Skeletal muscle tissue (tissue), 3 donors: ENCODE measurements at regions not wholly inside any gene's neighbourhood (a gene's known extent, or its start where the extent isn't known, plus 50 kb on each side); places are given as distances from the start of the nearest gene placed in this dataset.

ENCODE experiments used
- H3K27ac ChIP-seq: one replicate; pipeline ENCODE4 v1.7.0; 2013; ENCODE audit warnings: mild to moderate bottlenecking, low read depth, low read length, inconsistent platforms
- H3K27me3 ChIP-seq, 3 donors: one replicate each; pipeline ENCODE4 v1.7.0; 2013; ENCODE audit warnings: low read length in 3 of 3; ENCODE audit not compliant: control insufficient read depth in 3 of 3, insufficient read depth in 3 of 3
- H3K36me3 ChIP-seq, 3 donors: one replicate each; pipeline ENCODE4 v1.7.0; 2013; ENCODE audit warnings: low read length in 3 of 3; ENCODE audit not compliant: control insufficient read depth in 3 of 3, insufficient read depth in 3 of 3
- H3K4me1 ChIP-seq, 3 donors: one replicate each; pipeline ENCODE4 v1.7.0; 2013; ENCODE audit warnings: low read length in 3 of 3, mild to moderate bottlenecking in 3 of 3; ENCODE audit not compliant: control insufficient read depth in 3 of 3, insufficient read depth in 3 of 3
- H3K4me3 ChIP-seq, 3 donors: one replicate each; pipeline ENCODE4 v1.7.0; 2013; ENCODE audit warnings: low read length in 3 of 3
- H3K9ac ChIP-seq, 3 donors: one replicate each; pipeline ENCODE4 v1.7.0; 2013; ENCODE audit warnings: low read length in 3 of 3, mild to moderate bottlenecking in 3 of 3, moderate library complexity in 2 of 3, low read depth in 1 of 3
- H3K9me3 ChIP-seq, 3 donors: one replicate each; pipeline ENCODE4 v1.7.0; 2013; ENCODE audit warnings: low read length in 3 of 3; ENCODE audit not compliant: control insufficient read depth in 3 of 3
- donor health status: Osteomylitis.

GRCh38 chr14:57086271-57087162 lies 182.2 kb downstream of the EXOC5 start:
- H3K27me3 ChIP-seq: peaks cover 0 to 4% (median 0%) of the 10 kb centered on the region in 3 donors
- no peak overlapping the region for H3K27ac ChIP-seq
- H3K36me3 ChIP-seq: no peaks in the 10 kb centered on the region
- no peaks in the 10 kb centered on the region for H3K4me1 ChIP-seq
- H3K4me3 ChIP-seq: no peak overlapping the region
- H3K9me3 ChIP-seq: no peaks in the 10 kb centered on the region
- no peak overlapping the region for H3K9ac ChIP-seq

- no peaks in the 10 kb centered on the region for H3K4me1 ChIP-seq
- H3K27me3 ChIP-seq: peaks cover 0 to 4% (median 0%) of the 10 kb centered on the region in 3 donors
- no peaks in the 10 kb centered on the region for H3K9me3 ChIP-seq
- no peak overlapping the region for H3K4me3 ChIP-seq
- H3K27ac ChIP-seq: no peak overlapping the region
- no peaks in the 10 kb centered on the region for H3K36me3 ChIP-seq
- H3K9ac ChIP-seq: no peak overlapping the region
These were observed 182.9 kb downstream of the EXOC5 start for GRCh38 chr14:57085801-57086200.

DNA sequence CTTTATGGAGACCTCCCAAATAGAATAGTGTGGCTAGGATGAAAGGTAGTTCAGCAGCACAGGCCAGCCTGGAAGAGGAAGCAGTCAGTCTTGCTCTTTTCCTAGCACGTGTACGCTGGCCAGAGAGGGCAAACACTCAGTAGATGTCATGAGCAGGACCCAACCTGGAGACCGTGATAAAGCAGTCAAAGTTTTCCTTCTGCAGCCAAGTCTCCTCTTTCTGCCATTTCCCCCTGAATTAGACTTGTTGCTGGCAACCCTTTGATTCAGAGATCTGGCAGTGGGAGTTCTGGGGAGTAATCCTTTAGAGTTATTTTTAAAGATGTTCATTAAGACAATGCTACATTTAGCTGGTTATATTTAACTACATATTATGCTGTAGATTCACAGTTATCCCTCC lies 183.7 kb downstream of the EXOC5 start:
- Histone ChIP-seq H3K4me3 (no peak overlapping the region), H3K27ac (no peak overlapping the region), H3K9me3 (no peaks in the 10 kb centered on the region), H3K27me3 (peaks cover 0 to 4% (median 0%) of the 10 kb centered on the region in 3 donors), H3K36me3 (no peaks in the 10 kb centered on the region), H3K9ac (no peak overlapping the region), H3K4me1 (no peaks in the 10 kb centered on the region)

GRCh38 chr14:57080691-57081090 lies 188.0 kb downstream of the EXOC5 start:
- Histone ChIP-seq H3K27me3 (peaks cover 0 to 4% (median 0%) of the 10 kb centered on the region in 3 donors), H3K9ac (no peak overlapping the region), H3K27ac (no peak overlapping the region), H3K4me3 (no peak overlapping the region), H3K4me1 (no peaks in the 10 kb centered on the region), H3K9me3 (no peaks in the 10 kb centered on the region), H3K36me3 (no peaks in the 10 kb centered on the region)

DNA sequence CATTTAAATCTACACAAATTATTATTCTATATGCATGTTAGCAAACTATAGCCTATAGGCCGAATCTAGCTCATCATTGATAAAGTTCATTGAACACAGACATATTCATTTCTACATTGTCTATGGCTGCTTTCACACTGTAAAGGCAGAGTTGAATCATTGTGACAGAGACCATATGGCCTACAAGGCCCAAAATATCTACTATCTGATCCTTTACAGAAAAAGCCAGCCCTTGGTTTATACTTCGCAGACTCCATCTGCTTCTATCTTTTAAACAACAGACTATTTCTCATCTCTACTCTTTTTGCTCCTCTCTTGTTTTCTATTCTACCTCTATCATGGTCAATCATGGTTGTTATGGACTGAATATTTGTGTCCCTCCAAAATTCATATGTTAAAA lies 190.7 kb downstream of the EXOC5 start:
- H3K27me3 ChIP-seq: peaks cover 0 to 3% (median 0%) of the 10 kb centered on the region in 3 donors
- H3K9me3 ChIP-seq: no peaks in the 10 kb centered on the region
- no peak overlapping the region for H3K27ac ChIP-seq
- H3K36me3 ChIP-seq: no peaks in the 10 kb centered on the region
- no peaks in the 10 kb centered on the region for H3K4me1 ChIP-seq
- no peak overlapping the region for H3K4me3 ChIP-seq
- H3K9ac ChIP-seq: no peak overlapping the region

DNA sequence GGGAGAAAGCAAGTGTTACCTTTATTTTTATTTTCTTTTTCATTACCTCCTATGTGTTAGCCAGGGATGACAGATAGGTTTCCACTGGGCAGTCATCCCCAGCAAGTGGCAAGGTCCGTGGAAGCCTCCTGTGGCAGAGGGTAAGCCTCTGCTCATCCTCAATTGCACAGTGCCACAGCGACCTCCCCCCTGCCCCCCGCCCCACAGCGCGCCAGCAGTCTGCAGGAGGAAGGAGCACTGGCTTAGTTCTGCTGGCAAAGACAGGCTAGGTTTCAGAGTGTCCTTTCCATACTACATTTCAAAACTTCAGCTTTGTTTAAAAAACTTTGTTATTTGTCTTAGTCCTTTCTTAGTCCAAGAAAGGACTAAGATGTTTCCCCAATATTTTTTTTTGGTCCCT lies 194.7 kb downstream of the EXOC5 start:
- Histone ChIP-seq H3K36me3 (no peaks in the 10 kb centered on the region), H3K9ac (no peak overlapping the region), H3K27ac (no peak overlapping the region), H3K4me3 (no peak overlapping the region), H3K9me3 (no peaks in the 10 kb centered on the region), H3K4me1 (no peaks in the 10 kb centered on the region), H3K27me3 (peaks cover 0 to 6% (median 3%) of the 10 kb centered on the region in 3 donors)

DNA sequence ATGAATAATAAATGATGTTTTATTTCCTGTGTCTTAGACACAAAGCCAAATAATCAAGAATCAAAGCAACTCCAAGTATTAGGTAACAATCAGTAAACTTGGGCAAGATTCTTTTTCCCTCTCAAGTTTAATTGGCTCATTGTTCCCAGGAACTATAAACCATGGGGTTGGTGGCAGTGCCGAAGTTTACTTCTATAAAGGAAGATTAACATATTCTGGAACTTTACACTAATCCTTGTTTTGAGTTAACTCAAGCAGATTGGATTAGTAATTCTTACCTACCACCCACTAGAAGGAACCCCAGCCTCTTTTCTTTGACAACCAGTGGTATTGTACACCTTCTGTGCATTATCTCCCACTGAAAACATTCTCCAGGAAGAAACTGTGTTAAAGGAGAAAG lies 197.1 kb downstream of the EXOC5 start:
- Histone ChIP-seq H3K27ac (no peak overlapping the region), H3K4me3 (no peak overlapping the region), H3K27me3 (peaks cover 0 to 15% (median 3%) of the 10 kb centered on the region in 3 donors)

DNA sequence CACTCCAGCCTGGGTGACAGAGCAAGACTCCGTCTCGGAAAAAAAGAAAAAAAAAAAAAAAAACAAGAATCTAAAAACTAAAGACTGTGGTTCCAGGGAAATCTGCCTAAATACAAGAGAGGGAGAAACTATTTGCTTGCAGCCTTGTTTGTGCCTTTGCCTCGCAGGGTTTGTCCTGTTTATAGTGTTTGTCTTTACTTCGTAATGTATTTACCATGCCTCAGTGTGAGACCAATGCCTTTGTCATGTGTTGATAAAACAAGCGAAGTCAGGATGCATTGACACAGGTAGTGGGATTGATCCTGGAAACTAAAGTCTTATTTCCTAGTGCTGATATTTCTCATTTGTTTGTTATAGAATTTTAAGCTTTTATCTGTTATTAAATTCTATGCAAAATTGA lies 199.0 kb downstream of the EXOC5 start:
- Histone ChIP-seq H3K27me3 (peaks cover 0 to 15% (median 3%) of the 10 kb centered on the region in 3 donors), H3K4me1 (no peaks in the 10 kb centered on the region)

More for the DNA sequence above, 197.1 kb downstream of the EXOC5 start:
- no peaks in the 10 kb centered on the region for H3K9me3 ChIP-seq
- no peaks in the 10 kb centered on the region for H3K4me1 ChIP-seq
- no peaks in the 10 kb centered on the region for H3K36me3 ChIP-seq
- no peak overlapping the region for H3K9ac ChIP-seq

DNA sequence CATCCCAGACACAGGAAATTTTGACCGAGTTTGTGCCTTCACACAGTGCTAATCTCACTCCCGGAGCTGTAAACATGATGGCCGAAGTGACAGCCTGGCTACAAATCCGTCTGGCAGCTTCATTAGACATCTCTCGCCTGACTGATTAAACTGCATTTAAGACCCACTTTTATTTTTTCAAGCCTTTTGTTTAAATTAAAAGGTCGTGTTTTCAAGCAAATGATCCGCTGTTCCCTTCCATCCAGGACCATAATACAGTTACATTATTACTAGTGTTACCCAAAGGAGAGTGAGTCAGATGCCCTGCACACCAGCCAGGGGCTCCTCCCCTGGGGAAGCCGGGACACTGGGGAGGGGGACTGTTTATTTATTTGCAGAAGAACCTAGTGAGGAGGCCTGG lies 200.2 kb downstream of the EXOC5 start:
- H3K4me3 ChIP-seq: no peak overlapping the region
- no peaks in the 10 kb centered on the region for H3K9me3 ChIP-seq
- H3K9ac ChIP-seq: no peak overlapping the region
- H3K27ac ChIP-seq: no peak overlapping the region
- no peaks in the 10 kb centered on the region for H3K36me3 ChIP-seq
- peaks cover 0 to 14% (median 3%) of the 10 kb centered on the region in 3 donors for H3K27me3 ChIP-seq
- no peaks in the 10 kb centered on the region for H3K4me1 ChIP-seq

More for the DNA sequence above, 199.0 kb downstream of the EXOC5 start:
- H3K36me3 ChIP-seq: no peaks in the 10 kb centered on the region
- no peaks in the 10 kb centered on the region for H3K9me3 ChIP-seq
- H3K9ac ChIP-seq: no peak overlapping the region
- H3K4me3 ChIP-seq: no peak overlapping the region
- H3K27ac ChIP-seq: no peak overlapping the region

GRCh38 chr14:57066887-57067513 lies 201.7 kb downstream of the EXOC5 start:
- Histone ChIP-seq H3K27ac (no peak overlapping the region), H3K27me3 (peaks cover 0 to 12% (median 3%) of the 10 kb centered on the region in 3 donors), H3K4me3 (no peak overlapping the region)

More at GRCh38 chr14:57066887-57067513, 201.7 kb downstream of the EXOC5 start:
- Histone ChIP-seq H3K9ac (no peak overlapping the region), H3K4me1 (no peaks in the 10 kb centered on the region), H3K9me3 (no peaks in the 10 kb centered on the region), H3K36me3 (no peaks in the 10 kb centered on the region)
